GM04504 (cell line): ENCODE measurements at regions not wholly inside any gene's neighbourhood (a gene's known extent, or its start where the extent isn't known, plus 50 kb on each side); places are given as distances from the start of the nearest gene placed in this dataset.
"Not testable (repeated sequence)": the region's sequence is repeated elsewhere in the genome, so short reads cannot be mapped to it uniquely, and the experiment has no call there.

Experiments
- DNase-seq: peaks from one replicate; pipeline ENCODE4 v3.0.0-alpha.2; 2012; ENCODE audit warnings: low read depth

- no peak for DNase-seq
Measured at GRCh38 chr18:73452866-73453265, 585.1 kb upstream of the NETO1 start.

- no peak for DNase-seq
Measured at GRCh38 chr18:73446502-73446901, 578.7 kb upstream of the NETO1 start.

- DNase-seq: no peak
Measured at GRCh38 chr18:73431620-73432019, 563.8 kb upstream of the NETO1 start.

GRCh38 chr18:73421010-73421409, 553.2 kb upstream of the NETO1 start:
- DNase-seq: no peak

GRCh38 chr18:73419531-73419930, 551.7 kb upstream of the NETO1 start:
- DNase-seq: no peak

- DNase-seq: no peak
Measured at GRCh38 chr18:73414598-73414997, 546.8 kb upstream of the NETO1 start.

- no peak for DNase-seq
Measured at GRCh38 chr18:73414069-73414468, 546.3 kb upstream of the NETO1 start.

GRCh38 chr18:73409242-73409641, 541.5 kb upstream of the NETO1 start:
- DNase-seq: no peak

- DNase-seq: no peak
Measured at GRCh38 chr18:73408469-73408868, 540.7 kb upstream of the NETO1 start.

- DNase-seq: no peak
Measured at GRCh38 chr18:73407506-73407905, 539.7 kb upstream of the NETO1 start.

GRCh38 chr18:73384246-73384645, 516.5 kb upstream of the NETO1 start:
- no peak for DNase-seq

GRCh38 chr18:73381699-73382036, 513.9 kb upstream of the NETO1 start:
- DNase-seq: no peak

GRCh38 chr18:73381016-73381698, 513.4 kb upstream of the NETO1 start:
- no peak for DNase-seq

- DNase-seq: no peak
Measured at GRCh38 chr18:73366713-73367112, 498.9 kb upstream of the NETO1 start.

GRCh38 chr18:73365018-73365417, 497.2 kb upstream of the NETO1 start:
- no peak for DNase-seq

- no peak for DNase-seq
Measured at GRCh38 chr18:73355121-73355520, 487.3 kb upstream of the NETO1 start.

GRCh38 chr18:73352546-73352945, 484.8 kb upstream of the NETO1 start:
- DNase-seq: no peak

GRCh38 chr18:73340135-73340977, 472.6 kb upstream of the NETO1 start:
- no peak for DNase-seq

GRCh38 chr18:73331212-73331772, 463.5 kb upstream of the NETO1 start:
- DNase-seq: no peak

GRCh38 chr18:73330106-73330505, 462.3 kb upstream of the NETO1 start:
- not testable (repeated sequence) for DNase-seq

GRCh38 chr18:73324187-73324831, 456.5 kb upstream of the NETO1 start:
- DNase-seq: not testable (repeated sequence)

GRCh38 chr18:73318739-73319479, 451.1 kb upstream of the NETO1 start:
- DNase-seq: no peak
